Kidney epithelial cell (primary cell): ENCODE measurements at regions not wholly inside any gene's neighbourhood (a gene's known extent, or its start where the extent isn't known, plus 50 kb on each side); places are given as distances from the start of the nearest gene placed in this dataset.

Experiments used
- DNase-seq: peaks from one replicate; pipeline ENCODE4 v3.0.0-alpha.2; 2010; ENCODE audit warnings: low read depth
- H3K27me3 ChIP-seq: 2 replicates; pipeline ENCODE4 v1.6.0; 2011; ENCODE audit warnings: low read length; ENCODE audit not compliant: control insufficient read depth, insufficient read depth
- H3K36me3 ChIP-seq: 2 replicates; pipeline ENCODE4 v1.5.1; 2011; ENCODE audit warnings: low read length; ENCODE audit not compliant: control insufficient read depth, insufficient read depth
- H3K4me3 ChIP-seq: 2 replicates; pipeline ENCODE4 v1.5.1; 2011; ENCODE audit warnings: low read depth, mild to moderate bottlenecking, control low read depth, low read length
- CTCF ChIP-seq: IDR thresholded peaks from 2 replicates; pipeline ENCODE4 v1.5.1; 2011; ENCODE audit warnings: mild to moderate bottlenecking, moderate library complexity, low read length, control low read depth, inconsistent platforms; ENCODE audit not compliant: insufficient read depth, poor library complexity, severe bottlenecking

DNA sequence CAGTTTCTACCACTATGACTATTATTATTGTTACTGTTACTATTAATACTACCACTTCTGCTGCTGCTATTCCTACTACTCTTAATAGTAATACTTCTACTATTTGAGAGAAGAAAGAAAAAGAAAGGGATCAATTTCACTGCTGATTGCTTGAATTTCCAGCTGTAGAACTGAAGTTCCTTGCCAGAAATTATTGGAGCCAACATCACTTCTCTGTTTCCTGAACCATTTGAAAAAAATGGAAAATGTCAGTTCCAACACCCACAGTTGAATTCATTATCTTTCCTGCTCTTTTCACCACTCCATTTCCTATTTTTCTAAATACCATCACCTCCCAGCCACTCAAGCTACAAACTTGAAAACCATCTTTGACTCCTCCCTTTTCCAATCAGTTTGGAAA is 54.1 kb upstream of the PIK3C2G start:
- no peak for TF ChIP-seq CTCF
- Histone ChIP-seq H3K36me3 (no peaks in the 10 kb centered on the region), H3K4me3 (no peak overlapping the region), H3K27me3 (no peaks in the 10 kb centered on the region)
- no peak for DNase-seq

GRCh38 chr12:18206198-18206597 is 55.1 kb upstream of the PIK3C2G start:
- Histone ChIP-seq H3K4me3 (no peak overlapping the region), H3K36me3 (no peaks in the 10 kb centered on the region), H3K27me3 (no peaks in the 10 kb centered on the region)
- DNase-seq = no peak
- TF ChIP-seq CTCF = no peak

DNA sequence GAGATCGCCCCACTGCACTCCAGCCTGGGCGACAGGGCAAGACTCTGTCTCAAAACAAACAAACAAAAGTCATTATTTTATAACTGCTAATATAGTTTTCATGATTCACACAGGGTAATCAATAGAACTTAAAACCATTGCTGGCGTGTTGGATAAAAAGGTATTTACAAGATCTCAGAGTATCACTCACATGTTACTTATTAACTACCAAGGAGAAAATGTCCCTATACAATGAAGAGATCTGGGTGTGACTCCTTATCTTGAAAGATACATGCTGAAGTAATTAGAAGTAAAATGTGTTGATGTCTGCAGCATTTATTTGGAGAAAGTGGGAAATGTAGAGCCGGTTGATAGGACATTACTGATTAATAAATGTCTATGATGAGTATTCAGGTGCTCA is 57.3 kb upstream of the PIK3C2G start:
- Histone ChIP-seq H3K27me3 (no peaks in the 10 kb centered on the region), H3K4me3 (no peak overlapping the region), H3K36me3 (no peaks in the 10 kb centered on the region)
- DNase-seq = no peak
- no peak for TF ChIP-seq CTCF

GRCh38 chr12:18192119-18192518 is 69.2 kb upstream of the PIK3C2G start:
- Histone ChIP-seq H3K36me3 (no peaks in the 10 kb centered on the region), H3K4me3 (no peak overlapping the region), H3K27me3 (no peaks in the 10 kb centered on the region)
- DNase-seq = no peak
- TF ChIP-seq CTCF = no peak

- Histone ChIP-seq H3K4me3 (no peak overlapping the region), H3K27me3 (no peaks in the 10 kb centered on the region), H3K36me3 (no peaks in the 10 kb centered on the region)
- no peak for TF ChIP-seq CTCF
- no peak for DNase-seq
These were observed 78.2 kb upstream of the PIK3C2G start for GRCh38 chr12:18183141-18183540.

DNA sequence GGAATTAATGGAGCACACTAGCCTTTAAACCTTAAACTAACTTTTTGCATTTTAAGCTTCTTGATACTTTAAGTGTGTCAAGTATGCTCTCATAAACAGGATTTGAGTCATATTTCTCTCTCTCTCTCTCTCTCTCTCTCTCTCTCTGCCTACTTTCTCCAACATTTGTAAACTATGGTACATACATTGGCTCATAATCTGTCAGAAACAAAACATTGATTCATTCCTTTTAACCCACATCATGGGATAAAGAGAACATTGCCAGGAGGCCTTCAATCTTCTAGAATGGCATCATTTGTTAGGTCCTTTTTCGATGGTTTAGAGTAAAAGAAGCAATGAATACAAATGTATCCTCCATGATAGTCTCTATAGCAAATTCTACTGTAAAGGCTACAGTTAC is 81.6 kb upstream of the RERGL start:
- no peaks in the 10 kb centered on the region for H3K36me3 ChIP-seq
- no peaks in the 10 kb centered on the region for H3K27me3 ChIP-seq
- no peak for DNase-seq
- no peak for TF ChIP-seq CTCF
- H3K4me3 ChIP-seq = no peak overlapping the region
